ENCODE measurements at regions not wholly inside any gene's neighbourhood (a gene's known extent, or its start where the extent isn't known, plus 50 kb on each side); places are given as distances from the start of the nearest gene placed in this dataset.

- Mint-ChIP-seq H3K36me3 (ENCODE audit: insufficient read depth) (no peaks in the 10 kb centered on the region), H3K4me1 (no peaks in the 10 kb centered on the region), H3K27me3 (no peaks in the 10 kb centered on the region), H3K4me3 (no peak overlapping the region), H3K9me3 (no peaks in the 10 kb centered on the region), H3K27ac (ENCODE audit: low read depth) (no peak overlapping the region)
- ATAC-seq (replicated peaks; ENCODE audit: extremely low read depth, poor library complexity, severe bottlenecking) (no peak), DNase-seq (ENCODE audit: low spot score in 2 of 2) (no peak)
Measured at GRCh38 chr4:53931461-53931961, 132.9 kb downstream of the CHIC2 start.

GRCh38 chr4:53929955-53930798 is 134.2 kb downstream of the CHIC2 start:
- H3K27me3 Mint-ChIP-seq = no peaks in the 10 kb centered on the region
- H3K27ac Mint-ChIP-seq (ENCODE audit: low read depth) = no peak overlapping the region
- no peak overlapping the region for H3K4me3 Mint-ChIP-seq
- ATAC-seq (replicated peaks; ENCODE audit: extremely low read depth, poor library complexity, severe bottlenecking) = peak; percentile 49
- H3K9me3 Mint-ChIP-seq = no peaks in the 10 kb centered on the region
- H3K4me1 Mint-ChIP-seq = no peaks in the 10 kb centered on the region
- no peaks in the 10 kb centered on the region for H3K36me3 Mint-ChIP-seq (ENCODE audit: insufficient read depth)
- DNase-seq (ENCODE audit: low spot score in 2 of 2) = peak in 1 of 2 donors; percentile 28

- H3K4me1 Mint-ChIP-seq = no peaks in the 10 kb centered on the region
- DNase-seq (ENCODE audit: low spot score in 2 of 2) (no peak), ATAC-seq (replicated peaks; ENCODE audit: extremely low read depth, poor library complexity, severe bottlenecking) (no peak)
Measured at GRCh38 chr4:53929311-53929710, 135.1 kb downstream of the CHIC2 start.

GRCh38 chr4:53928825-53929224 is 135.6 kb downstream of the CHIC2 start:
- Mint-ChIP-seq H3K4me1 (no peaks in the 10 kb centered on the region), H3K9me3 (no peaks in the 10 kb centered on the region), H3K27ac (ENCODE audit: low read depth) (no peak overlapping the region), H3K36me3 (ENCODE audit: insufficient read depth) (no peaks in the 10 kb centered on the region), H3K4me3 (no peak overlapping the region), H3K27me3 (no peaks in the 10 kb centered on the region)
- DNase-seq (ENCODE audit: low spot score in 2 of 2) (no peak), ATAC-seq (replicated peaks; ENCODE audit: extremely low read depth, poor library complexity, severe bottlenecking) (no peak)

More at GRCh38 chr4:53929311-53929710, 135.1 kb downstream of the CHIC2 start:
- H3K4me3 Mint-ChIP-seq = no peak overlapping the region
- no peak overlapping the region for H3K27ac Mint-ChIP-seq (ENCODE audit: low read depth)
- no peaks in the 10 kb centered on the region for H3K9me3 Mint-ChIP-seq
- no peaks in the 10 kb centered on the region for H3K27me3 Mint-ChIP-seq
- no peaks in the 10 kb centered on the region for H3K36me3 Mint-ChIP-seq (ENCODE audit: insufficient read depth)

GRCh38 chr4:53925050-53925605 is 139.3 kb downstream of the CHIC2 start:
- Mint-ChIP-seq H3K9me3 (no peaks in the 10 kb centered on the region), H3K27ac (ENCODE audit: low read depth) (no peak overlapping the region), H3K36me3 (ENCODE audit: insufficient read depth) (no peaks in the 10 kb centered on the region)

GRCh38 chr4:53924333-53925049 is 139.9 kb downstream of the CHIC2 start:
- no peak for ATAC-seq (replicated peaks; ENCODE audit: extremely low read depth, poor library complexity, severe bottlenecking)
- Mint-ChIP-seq H3K4me3 (no peak overlapping the region), H3K36me3 (ENCODE audit: insufficient read depth) (no peaks in the 10 kb centered on the region), H3K27ac (ENCODE audit: low read depth) (no peak overlapping the region), H3K4me1 (no peaks in the 10 kb centered on the region), H3K9me3 (no peaks in the 10 kb centered on the region), H3K27me3 (no peaks in the 10 kb centered on the region)
- DNase-seq (ENCODE audit: low spot score in 2 of 2) = no peak

More at GRCh38 chr4:53925050-53925605, 139.3 kb downstream of the CHIC2 start:
- no peak for ATAC-seq (replicated peaks; ENCODE audit: extremely low read depth, poor library complexity, severe bottlenecking)
- H3K27me3 Mint-ChIP-seq = no peaks in the 10 kb centered on the region
- no peak for DNase-seq (ENCODE audit: low spot score in 2 of 2)
- no peak overlapping the region for H3K4me3 Mint-ChIP-seq
- H3K4me1 Mint-ChIP-seq = no peaks in the 10 kb centered on the region

GRCh38 chr4:53923921-53924320 is 140.5 kb downstream of the CHIC2 start:
- H3K27ac Mint-ChIP-seq (ENCODE audit: low read depth) = no peak overlapping the region
- peaks cover 5% of the 10 kb centered on the region for H3K27me3 Mint-ChIP-seq
- no peaks in the 10 kb centered on the region for H3K36me3 Mint-ChIP-seq (ENCODE audit: insufficient read depth)
- no peak overlapping the region for H3K4me3 Mint-ChIP-seq
- no peak for DNase-seq (ENCODE audit: low spot score in 2 of 2)
- ATAC-seq (replicated peaks; ENCODE audit: extremely low read depth, poor library complexity, severe bottlenecking) = no peak
- H3K9me3 Mint-ChIP-seq = no peaks in the 10 kb centered on the region
- H3K4me1 Mint-ChIP-seq = no peaks in the 10 kb centered on the region

- Mint-ChIP-seq H3K4me3 (no peak overlapping the region), H3K27me3 (peaks cover 6% of the 10 kb centered on the region), H3K27ac (ENCODE audit: low read depth) (no peak overlapping the region), H3K36me3 (ENCODE audit: insufficient read depth) (no peaks in the 10 kb centered on the region), H3K9me3 (no peaks in the 10 kb centered on the region), H3K4me1 (no peaks in the 10 kb centered on the region)
- no peak for ATAC-seq (replicated peaks; ENCODE audit: extremely low read depth, poor library complexity, severe bottlenecking)
- DNase-seq (ENCODE audit: low spot score in 2 of 2) = no peak
Measured at GRCh38 chr4:53921856-53922255, 142.5 kb downstream of the CHIC2 start.

GRCh38 chr4:53920883-53921282 is 143.5 kb downstream of the CHIC2 start:
- ATAC-seq (replicated peaks; ENCODE audit: extremely low read depth, poor library complexity, severe bottlenecking) = no peak
- Mint-ChIP-seq H3K27ac (ENCODE audit: low read depth) (no peak overlapping the region), H3K27me3 (peaks cover 6% of the 10 kb centered on the region), H3K9me3 (no peaks in the 10 kb centered on the region), H3K36me3 (ENCODE audit: insufficient read depth) (no peaks in the 10 kb centered on the region), H3K4me1 (no peaks in the 10 kb centered on the region), H3K4me3 (no peak overlapping the region)
- no peak for DNase-seq (ENCODE audit: low spot score in 2 of 2)

- no peak for ATAC-seq (replicated peaks; ENCODE audit: extremely low read depth, poor library complexity, severe bottlenecking)
- no peak overlapping the region for H3K4me3 Mint-ChIP-seq
- no peaks in the 10 kb centered on the region for H3K36me3 Mint-ChIP-seq (ENCODE audit: insufficient read depth)
- H3K27ac Mint-ChIP-seq (ENCODE audit: low read depth) = no peak overlapping the region
- H3K4me1 Mint-ChIP-seq = no peaks in the 10 kb centered on the region
- DNase-seq (ENCODE audit: low spot score in 2 of 2) = no peak
- peaks cover 6% of the 10 kb centered on the region for H3K27me3 Mint-ChIP-seq
- H3K9me3 Mint-ChIP-seq = no peaks in the 10 kb centered on the region
Measured at GRCh38 chr4:53920116-53920515, 144.3 kb downstream of the CHIC2 start.

GRCh38 chr4:53919535-53919934 is 144.9 kb downstream of the CHIC2 start:
- DNase-seq (ENCODE audit: low spot score in 2 of 2) (no peak), ATAC-seq (replicated peaks; ENCODE audit: extremely low read depth, poor library complexity, severe bottlenecking) (no peak)
- H3K4me1 Mint-ChIP-seq = no peaks in the 10 kb centered on the region
- H3K4me3 Mint-ChIP-seq = no peak overlapping the region
- no peak overlapping the region for H3K27ac Mint-ChIP-seq (ENCODE audit: low read depth)
- H3K36me3 Mint-ChIP-seq (ENCODE audit: insufficient read depth) = no peaks in the 10 kb centered on the region
- H3K9me3 Mint-ChIP-seq = no peaks in the 10 kb centered on the region
- H3K27me3 Mint-ChIP-seq = peaks cover 6% of the 10 kb centered on the region

GRCh38 chr4:53917729-53918128 is 146.7 kb downstream of the CHIC2 start:
- H3K27me3 Mint-ChIP-seq = peaks cover 6% of the 10 kb centered on the region
- DNase-seq (ENCODE audit: low spot score in 2 of 2) (no peak), ATAC-seq (replicated peaks; ENCODE audit: extremely low read depth, poor library complexity, severe bottlenecking) (no peak)

More at GRCh38 chr4:53917729-53918128, 146.7 kb downstream of the CHIC2 start:
- Mint-ChIP-seq H3K4me1 (no peaks in the 10 kb centered on the region), H3K9me3 (no peaks in the 10 kb centered on the region), H3K4me3 (no peak overlapping the region), H3K36me3 (ENCODE audit: insufficient read depth) (no peaks in the 10 kb centered on the region), H3K27ac (ENCODE audit: low read depth) (no peak overlapping the region)

Measured in central memory CD8-positive, alpha-beta T cell (primary cell).